Activated naive CD8-positive, alpha-beta T cell treated with anti-CD3 and anti-CD28 coated beads, Interleukin-2, amount 50 U/mL, for 24 hours (primary cell): ENCODE measurements at regions not wholly inside any gene's neighbourhood (a gene's known extent, or its start where the extent isn't known, plus 50 kb on each side); places are given as distances from the start of the nearest gene placed in this dataset.
"Not testable (repeated sequence)": the region's sequence is repeated elsewhere in the genome, so short reads cannot be mapped to it uniquely, and the experiment has no call there.

ENCODE experiments used
- ATAC-seq: fragments of 150-1000 bp; cut with Tn5 transposase; one replicate; pipeline ENCODE4 v1.10.0; 2021
- DNase-seq: peaks from one replicate; pipeline ENCODE4 v3.0.0; 2021
- H3K27ac Mint-ChIP-seq: one replicate; pipeline ENCODE4 v1.8.0; 2021; ENCODE audit warnings: mild to moderate bottlenecking, mixed read lengths
- H3K27me3 Mint-ChIP-seq: one replicate; pipeline ENCODE4 v1.8.0; 2021; ENCODE audit warnings: mixed read lengths
- H3K36me3 Mint-ChIP-seq: one replicate; pipeline ENCODE4 v1.8.0; 2021; ENCODE audit warnings: low read depth, mixed read lengths
- H3K4me1 Mint-ChIP-seq: one replicate; pipeline ENCODE4 v1.8.0; 2021; ENCODE audit warnings: mixed read lengths
- H3K4me3 Mint-ChIP-seq: one replicate; pipeline ENCODE4 v1.8.0; 2021; ENCODE audit warnings: mild to moderate bottlenecking, moderate library complexity, mixed read lengths
- H3K9me3 Mint-ChIP-seq: one replicate; pipeline ENCODE4 v1.8.0; 2021; ENCODE audit warnings: mixed read lengths

DNA sequence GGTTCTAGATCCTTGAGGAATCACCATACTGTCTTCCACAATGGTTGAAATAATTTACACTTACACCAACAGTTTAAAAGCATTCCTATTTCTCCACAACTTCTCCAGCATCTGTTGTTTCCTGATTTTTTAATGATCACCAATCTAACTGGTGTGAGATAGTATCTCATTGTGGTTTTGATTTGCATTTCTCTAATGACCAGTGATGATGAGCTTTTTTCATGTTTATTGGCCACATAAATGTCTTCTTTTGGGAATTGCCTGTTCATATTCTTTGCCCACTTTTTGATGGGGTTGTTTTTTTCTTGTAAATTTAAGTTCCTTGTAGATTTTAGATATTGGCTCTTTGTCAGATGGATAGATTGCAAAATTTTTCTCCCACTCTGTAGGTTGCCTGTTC lies 138.2 kb downstream of the CXCL12 start:
- not testable (repeated sequence) for ATAC-seq, H3K36me3 Mint-ChIP-seq, H3K27ac Mint-ChIP-seq, H3K4me3 Mint-ChIP-seq, H3K4me1 Mint-ChIP-seq, H3K27me3 Mint-ChIP-seq, DNase-seq
- H3K9me3 Mint-ChIP-seq: peaks cover 10% of the 10 kb centered on the region

DNA sequence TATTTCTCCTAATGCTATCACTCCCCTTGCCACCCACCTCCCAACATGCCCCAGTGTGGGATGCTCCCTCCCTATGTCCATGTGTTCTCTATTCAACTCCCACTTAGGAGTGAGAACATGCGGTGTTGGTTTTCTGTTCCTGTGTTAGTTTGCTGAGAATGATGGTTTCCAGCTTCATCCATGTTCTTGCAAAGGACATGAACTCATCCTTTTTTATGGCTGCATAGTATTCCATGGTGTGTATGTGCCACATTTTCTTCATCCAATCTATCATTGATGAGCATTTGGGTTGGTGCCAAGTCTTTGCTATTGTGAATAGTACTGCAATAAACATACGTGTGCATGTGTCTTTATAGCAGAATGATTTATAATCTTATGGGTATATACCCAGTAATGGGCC lies 138.6 kb downstream of the CXCL12 start:
- not testable (repeated sequence) for ATAC-seq, H3K4me3 Mint-ChIP-seq, DNase-seq, H3K27me3 Mint-ChIP-seq, H3K4me1 Mint-ChIP-seq, H3K27ac Mint-ChIP-seq, H3K36me3 Mint-ChIP-seq
- H3K9me3 Mint-ChIP-seq: peaks cover 10% of the 10 kb centered on the region

DNA sequence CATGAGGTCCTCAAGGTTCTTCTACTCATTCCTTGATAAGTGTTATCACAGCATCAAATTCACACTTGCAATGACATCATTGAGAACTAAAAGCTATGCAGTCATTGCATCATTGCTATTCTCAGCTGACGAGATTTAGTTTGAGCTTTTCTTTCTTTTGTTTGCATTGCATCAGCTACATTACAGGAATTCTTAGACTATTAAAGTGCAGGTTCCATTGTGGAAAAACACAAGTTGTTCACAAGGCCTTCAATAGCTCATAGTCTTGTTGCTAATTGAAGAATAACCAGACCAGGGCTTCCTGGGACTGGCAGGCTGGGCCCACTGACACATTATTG lies 139.3 kb downstream of the CXCL12 start:
- DNase-seq: no peak
- Mint-ChIP-seq H3K4me1 (no peaks in the 10 kb centered on the region), H3K9me3 (peaks cover 10% of the 10 kb centered on the region), H3K4me3 (no peak overlapping the region), H3K27me3 (peaks cover 3% of the 10 kb centered on the region), H3K36me3 (no peaks in the 10 kb centered on the region), H3K27ac (no peak overlapping the region)
- no peak for ATAC-seq

DNA sequence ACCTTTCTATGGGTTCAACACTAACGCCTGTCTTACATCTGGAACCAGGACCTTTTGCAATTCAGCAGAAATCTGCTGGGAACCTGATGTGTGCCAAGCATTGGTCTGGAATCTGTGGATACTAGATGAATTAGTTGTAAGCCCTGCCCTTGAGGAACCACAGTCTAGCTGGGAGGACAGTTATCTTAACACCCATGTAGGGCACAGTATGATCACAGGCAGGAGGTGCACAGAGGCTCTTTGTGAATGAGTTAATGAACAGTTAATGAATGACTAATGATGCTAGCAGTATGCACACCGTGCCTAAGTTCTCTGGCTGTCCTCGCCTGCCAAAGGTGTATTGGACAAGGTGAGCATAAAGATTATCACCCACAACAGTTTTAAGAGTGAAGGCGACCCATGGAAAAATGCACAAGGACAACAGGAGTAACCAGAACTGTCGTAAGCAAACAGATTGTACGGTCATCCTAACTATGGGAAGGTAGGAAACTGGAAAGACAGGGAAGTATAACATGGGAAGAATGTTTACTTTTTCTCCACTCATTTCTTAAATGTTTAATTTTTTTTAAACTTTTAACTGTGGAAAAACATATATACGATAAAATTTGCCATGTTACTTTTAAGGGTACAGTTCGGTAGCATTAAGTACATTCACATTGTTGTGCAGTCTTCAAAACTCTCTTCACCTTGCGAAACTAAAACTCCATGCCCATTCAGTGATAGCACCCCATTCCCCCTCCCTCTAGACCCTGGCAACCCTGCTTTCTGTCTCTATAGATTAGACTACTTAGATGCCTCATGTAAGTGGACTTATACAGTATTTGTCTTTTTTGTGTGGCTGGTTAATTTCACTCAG lies 139.9 kb downstream of the CXCL12 start:
- no peak overlapping the region for H3K4me3 Mint-ChIP-seq
- H3K36me3 Mint-ChIP-seq: no peaks in the 10 kb centered on the region
- H3K27me3 Mint-ChIP-seq: peaks cover 3% of the 10 kb centered on the region
- no peak for ATAC-seq
- H3K4me1 Mint-ChIP-seq: no peaks in the 10 kb centered on the region
- H3K27ac Mint-ChIP-seq: no peak overlapping the region
- DNase-seq: no peak
- peaks cover 10% of the 10 kb centered on the region for H3K9me3 Mint-ChIP-seq

DNA sequence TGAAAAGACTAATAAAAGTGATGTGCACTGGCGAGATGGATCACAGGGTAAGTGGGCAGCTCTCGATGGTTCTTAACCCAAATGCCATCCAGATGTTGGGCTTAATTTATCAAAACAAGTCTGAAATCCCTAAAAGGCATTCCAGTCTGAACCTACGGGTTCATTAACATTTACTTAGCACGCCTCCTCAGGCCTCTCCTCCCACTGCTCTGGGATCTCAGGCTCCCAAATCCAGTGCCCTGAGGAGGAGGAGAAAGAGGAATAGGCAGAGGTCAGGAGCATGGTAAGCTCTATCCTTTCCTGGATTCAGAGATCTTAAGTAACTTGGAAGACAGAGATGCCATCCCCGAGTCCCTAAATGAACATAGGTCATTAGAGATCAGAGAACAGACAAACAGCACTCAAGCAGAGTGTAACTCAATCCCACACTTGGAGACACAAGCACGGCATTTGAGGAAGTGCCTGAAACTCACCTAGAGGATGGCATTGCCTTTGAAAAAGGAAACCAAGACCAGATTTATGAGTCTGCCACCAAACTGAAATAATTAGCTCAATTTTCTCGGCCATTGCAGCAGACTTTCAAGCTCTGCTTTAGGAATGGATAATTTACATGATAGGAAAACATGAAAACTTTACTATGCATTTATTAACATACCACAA lies 140.9 kb downstream of the CXCL12 start:
- ATAC-seq (no peak), DNase-seq (no peak)
- Mint-ChIP-seq H3K9me3 (peaks cover 8% of the 10 kb centered on the region), H3K27me3 (peaks cover 3% of the 10 kb centered on the region), H3K36me3 (no peaks in the 10 kb centered on the region), H3K4me1 (no peaks in the 10 kb centered on the region), H3K27ac (no peak overlapping the region), H3K4me3 (no peak overlapping the region)

DNA sequence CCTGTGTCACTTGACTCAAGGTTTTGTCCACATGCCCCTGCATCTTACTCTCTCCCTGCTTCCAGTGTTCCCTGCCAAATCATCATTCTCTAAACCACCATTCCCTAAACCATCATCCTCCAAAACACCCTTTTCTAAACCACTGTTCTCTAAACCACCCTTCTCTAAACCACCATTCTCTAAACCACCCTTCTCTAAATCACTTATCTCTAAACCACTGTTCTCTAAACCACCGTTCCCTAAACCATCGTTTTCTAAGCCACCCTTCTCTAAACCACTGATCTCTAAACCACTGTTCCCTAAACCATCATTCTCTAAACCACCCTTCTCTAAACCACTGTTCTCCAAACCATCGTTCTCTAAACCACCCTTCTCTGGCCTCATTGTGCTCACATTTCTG lies 142.1 kb downstream of the CXCL12 start:
- ATAC-seq (no peak), DNase-seq (no peak)
- no peaks in the 10 kb centered on the region for H3K36me3 Mint-ChIP-seq
- H3K4me1 Mint-ChIP-seq: no peaks in the 10 kb centered on the region
- no peak overlapping the region for H3K27ac Mint-ChIP-seq
- no peak overlapping the region for H3K4me3 Mint-ChIP-seq
- H3K27me3 Mint-ChIP-seq: peaks cover 3% of the 10 kb centered on the region
- peaks cover 6% of the 10 kb centered on the region for H3K9me3 Mint-ChIP-seq

DNA sequence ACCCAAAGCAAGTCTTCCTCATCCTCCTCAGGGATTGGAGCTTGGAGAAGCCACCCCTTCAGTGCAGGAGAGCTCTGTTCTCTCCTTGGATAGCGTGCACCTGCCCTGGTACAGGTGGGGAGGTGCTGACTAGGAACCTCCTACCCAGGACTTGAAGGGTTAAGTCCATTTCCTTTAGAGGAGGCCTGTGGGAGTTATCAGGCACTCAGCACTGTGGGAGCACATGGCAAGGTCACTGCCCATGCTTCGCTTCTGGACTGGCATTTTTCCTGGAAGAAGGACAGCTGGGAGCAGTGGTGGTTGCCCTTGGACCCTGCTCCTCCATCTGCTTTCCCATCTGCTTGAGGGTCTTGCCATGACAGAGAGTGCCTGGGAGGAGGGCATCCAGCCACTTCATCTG lies 142.8 kb downstream of the CXCL12 start:
- DNase-seq (no peak), ATAC-seq (no peak)
- Mint-ChIP-seq H3K27ac (no peak overlapping the region), H3K9me3 (peaks cover 6% of the 10 kb centered on the region), H3K27me3 (peaks cover 3% of the 10 kb centered on the region), H3K4me1 (no peaks in the 10 kb centered on the region), H3K4me3 (no peak overlapping the region), H3K36me3 (no peaks in the 10 kb centered on the region)

DNA sequence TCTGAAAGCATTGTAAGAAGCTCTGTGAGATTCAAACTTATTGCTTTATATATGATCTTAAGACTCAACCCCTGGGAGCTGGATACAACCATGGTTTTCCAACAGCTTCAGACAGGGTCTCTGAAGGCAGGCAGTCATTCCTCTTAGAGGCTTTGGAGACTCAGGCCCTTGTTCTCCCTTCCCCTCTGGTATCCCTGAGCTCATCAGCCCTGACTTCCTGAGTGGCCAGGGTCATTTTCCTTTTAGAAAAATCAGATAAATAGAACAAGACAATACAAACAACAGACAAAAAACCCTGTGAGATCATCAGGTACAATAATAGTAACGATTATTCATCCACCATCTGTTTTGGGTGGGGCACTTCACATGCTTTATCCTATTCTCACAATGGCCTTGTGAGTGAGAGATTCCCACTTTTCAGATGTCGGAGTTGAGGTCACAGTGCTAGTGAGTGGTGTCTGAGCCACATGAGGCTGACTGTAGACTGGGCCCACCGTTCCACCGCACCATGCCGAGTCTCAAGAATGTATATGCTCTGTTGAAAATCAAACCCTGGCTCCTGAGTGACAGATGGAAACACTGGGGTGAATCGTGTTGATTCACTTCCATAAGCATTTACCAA lies 144.2 kb downstream of the CXCL12 start:
- Mint-ChIP-seq H3K27me3 (peaks cover 5% of the 10 kb centered on the region), H3K4me3 (no peak overlapping the region), H3K4me1 (no peaks in the 10 kb centered on the region), H3K27ac (no peak overlapping the region), H3K9me3 (peaks cover 6% of the 10 kb centered on the region), H3K36me3 (no peaks in the 10 kb centered on the region)
- no peak for ATAC-seq
- no peak for DNase-seq

DNA sequence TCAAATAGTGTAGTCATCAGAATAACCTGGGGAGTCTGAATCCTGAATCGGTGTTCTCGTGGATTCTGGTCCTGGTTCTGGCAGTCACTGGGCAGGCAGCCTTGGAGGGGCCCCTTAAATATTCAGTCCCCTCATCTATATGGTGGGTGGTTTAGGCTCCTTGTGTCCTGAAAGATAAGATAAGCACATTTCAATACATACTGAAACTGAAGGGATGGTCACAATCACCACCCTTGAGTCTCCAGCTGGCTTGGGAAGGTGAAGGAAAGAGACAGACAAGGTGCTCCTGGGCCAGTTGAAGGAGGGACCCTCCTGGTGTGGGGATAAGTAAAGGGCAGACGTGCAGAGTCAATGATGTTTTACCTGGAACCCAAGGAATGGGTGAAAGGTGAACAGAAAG lies 146.7 kb downstream of the CXCL12 start:
- Mint-ChIP-seq H3K27ac (no peak overlapping the region), H3K36me3 (no peaks in the 10 kb centered on the region), H3K27me3 (peaks cover 5% of the 10 kb centered on the region), H3K4me1 (no peaks in the 10 kb centered on the region), H3K9me3 (peaks cover 6% of the 10 kb centered on the region), H3K4me3 (no peak overlapping the region)
- ATAC-seq: no peak
- DNase-seq: no peak

DNA sequence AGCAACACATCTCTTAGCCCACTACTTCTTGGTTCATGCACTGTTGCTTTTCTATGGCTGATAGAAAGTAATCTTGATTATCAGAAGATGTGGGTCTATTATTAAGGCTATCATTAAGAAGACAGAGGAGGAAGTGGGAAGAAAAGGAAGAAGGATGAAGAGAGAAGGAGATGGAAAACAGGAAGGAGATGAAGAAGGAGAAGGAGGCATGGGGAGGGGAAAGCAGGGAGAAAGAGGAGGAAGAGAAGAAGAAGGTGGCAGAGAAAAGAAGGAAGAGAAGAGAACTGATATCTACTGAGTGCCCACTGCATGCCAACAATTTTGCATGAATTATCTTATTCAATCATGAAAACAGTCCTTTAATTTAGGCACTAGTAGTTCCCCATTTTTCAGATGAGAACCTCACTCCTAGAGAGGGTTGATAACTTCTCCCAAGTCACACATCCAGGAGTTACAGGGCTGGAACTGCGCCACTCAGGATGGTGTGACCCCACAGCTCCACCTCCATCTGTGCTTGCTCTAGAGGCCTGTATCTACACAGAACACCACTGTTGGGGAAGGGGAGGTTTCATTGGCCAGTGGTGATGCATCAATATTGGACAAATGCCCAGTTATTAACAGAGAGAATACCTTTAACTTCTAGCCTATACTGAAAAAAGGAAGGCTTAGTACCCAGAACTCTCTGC lies 147.4 kb downstream of the CXCL12 start:
- Mint-ChIP-seq H3K27ac (no peak overlapping the region), H3K27me3 (peaks cover 2% of the 10 kb centered on the region), H3K36me3 (no peaks in the 10 kb centered on the region), H3K9me3 (no peaks in the 10 kb centered on the region), H3K4me3 (no peak overlapping the region), H3K4me1 (no peaks in the 10 kb centered on the region)
- DNase-seq: no peak
- ATAC-seq: no peak

DNA sequence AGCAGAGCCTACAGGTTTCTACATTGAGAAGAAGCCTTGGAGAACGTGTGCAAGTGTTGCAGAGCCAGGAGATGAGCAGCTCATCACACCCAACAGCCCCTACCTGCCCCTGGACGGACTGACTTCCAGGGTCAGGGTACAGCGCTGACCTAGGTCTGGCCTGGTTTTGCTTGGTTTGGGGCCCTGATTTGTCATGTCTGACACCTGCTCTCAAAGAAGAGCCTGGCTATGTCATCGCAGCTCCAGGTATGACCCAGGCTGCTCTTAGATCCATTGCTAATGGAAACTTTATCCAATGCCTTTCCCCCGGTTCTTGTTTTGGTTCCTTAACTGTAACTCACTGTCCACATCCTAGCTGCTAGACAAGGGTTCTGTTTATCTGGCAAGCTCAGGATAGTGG lies 149.5 kb downstream of the CXCL12 start:
- DNase-seq: no peak
- no peaks in the 10 kb centered on the region for H3K9me3 Mint-ChIP-seq
- H3K27me3 Mint-ChIP-seq: peaks cover 2% of the 10 kb centered on the region
- H3K4me1 Mint-ChIP-seq: no peaks in the 10 kb centered on the region
- H3K36me3 Mint-ChIP-seq: no peaks in the 10 kb centered on the region
- no peak overlapping the region for H3K27ac Mint-ChIP-seq
- H3K4me3 Mint-ChIP-seq: no peak overlapping the region
- ATAC-seq: no peak

DNA sequence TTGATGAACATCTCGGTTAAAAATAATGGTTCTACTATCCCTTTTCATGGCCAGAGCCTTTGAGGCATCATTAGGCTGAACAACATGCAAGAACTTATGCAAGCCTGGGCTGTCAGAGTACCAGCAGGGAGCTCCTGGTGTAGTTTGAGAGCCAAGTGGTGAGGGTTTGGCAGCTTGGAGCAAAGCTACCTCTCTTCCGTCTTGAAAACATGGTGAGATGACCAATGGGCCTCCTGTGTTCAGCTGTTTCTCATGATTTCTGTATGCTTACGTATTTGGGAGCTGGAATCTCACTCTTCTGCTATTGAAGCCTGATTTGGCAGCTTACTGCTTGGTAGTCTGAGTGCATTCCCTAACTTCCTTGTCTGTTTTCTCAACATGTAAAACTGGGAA lies 150.4 kb downstream of the CXCL12 start:
- no peaks in the 10 kb centered on the region for H3K36me3 Mint-ChIP-seq
- H3K9me3 Mint-ChIP-seq: no peaks in the 10 kb centered on the region

DNA sequence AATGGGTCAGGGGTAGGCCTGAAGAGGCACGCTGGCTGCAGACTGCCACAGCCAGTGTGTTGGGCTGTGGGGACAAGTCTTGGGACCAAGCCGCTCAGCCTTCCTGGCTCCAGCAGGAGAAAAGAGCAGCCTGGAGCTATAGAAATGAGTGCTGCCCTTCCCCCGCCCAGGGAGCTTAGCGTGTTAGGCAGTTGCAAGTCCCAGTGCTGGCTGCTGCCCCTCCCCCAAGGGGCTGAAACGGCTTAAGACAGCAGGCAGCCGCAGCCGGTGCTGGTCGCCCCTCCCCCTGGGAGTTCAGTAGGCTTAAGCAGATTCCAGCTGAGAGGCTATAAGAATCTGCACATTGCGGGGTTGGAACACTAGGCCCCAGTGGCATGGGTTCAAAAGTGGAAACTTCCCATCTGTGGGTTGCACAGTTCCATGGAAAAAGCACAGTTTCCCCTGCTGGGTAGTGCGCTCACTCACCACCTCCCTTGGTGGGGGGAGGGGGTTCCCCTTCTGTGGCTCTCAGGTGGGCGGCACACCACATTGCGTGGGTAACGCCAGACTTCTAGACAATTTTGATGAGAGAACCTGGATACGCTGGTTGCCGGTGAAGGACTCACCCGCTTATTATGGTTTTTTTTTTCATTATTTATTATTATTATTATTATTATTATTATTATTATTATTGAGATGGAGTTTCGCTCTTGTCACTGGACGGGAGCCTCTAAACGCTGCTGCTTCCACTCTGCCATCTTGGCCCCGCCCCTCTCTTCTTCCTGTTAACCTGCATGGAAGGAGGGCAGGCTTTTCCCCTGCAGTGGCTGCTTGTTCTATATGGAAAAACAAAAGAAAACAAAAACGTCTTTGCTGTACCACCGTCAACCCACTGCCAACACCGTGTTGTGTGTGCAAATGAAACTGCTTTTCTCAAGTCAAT lies 151.1 kb downstream of the CXCL12 start:
- no peak for ATAC-seq
- no peak for DNase-seq
- Mint-ChIP-seq H3K9me3 (no peaks in the 10 kb centered on the region), H3K4me1 (no peaks in the 10 kb centered on the region), H3K27me3 (peaks cover 2% of the 10 kb centered on the region), H3K36me3 (no peaks in the 10 kb centered on the region), H3K27ac (no peak overlapping the region), H3K4me3 (no peak overlapping the region)

More for the DNA sequence above, 150.4 kb downstream of the CXCL12 start:
- Mint-ChIP-seq H3K27ac (no peak overlapping the region), H3K4me3 (no peak overlapping the region), H3K4me1 (no peaks in the 10 kb centered on the region), H3K27me3 (peaks cover 2% of the 10 kb centered on the region)
- ATAC-seq (no peak), DNase-seq (no peak)

DNA sequence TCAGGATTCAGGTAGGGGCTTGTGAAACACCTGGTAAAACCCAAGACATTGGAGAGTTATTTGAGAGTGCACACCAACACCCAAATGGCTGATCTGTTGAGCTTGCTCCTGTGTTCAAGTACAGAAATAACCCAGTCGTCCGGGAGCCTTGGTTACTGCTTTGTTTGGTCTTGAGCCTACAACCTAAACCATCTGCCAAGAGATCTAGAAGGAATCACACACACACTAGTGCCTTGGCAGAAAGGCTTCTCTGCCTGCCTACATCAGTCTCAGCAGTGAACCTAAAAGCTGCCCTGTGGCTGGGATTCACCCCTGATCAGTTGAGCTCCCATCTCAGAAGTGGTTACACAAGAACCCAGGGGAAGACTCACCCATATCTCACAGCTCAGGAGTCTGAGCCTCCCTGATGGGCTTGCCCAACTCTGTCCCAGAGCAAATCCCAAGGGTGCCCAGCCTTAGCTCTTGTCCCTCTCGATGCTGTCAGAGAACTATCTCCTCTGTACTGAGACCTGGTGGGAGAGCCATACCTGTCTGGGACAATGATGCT lies 167.6 kb downstream of the CXCL12 start:
- H3K27me3 Mint-ChIP-seq: no peaks in the 10 kb centered on the region
- H3K4me1 Mint-ChIP-seq: no peaks in the 10 kb centered on the region
- no peak overlapping the region for H3K27ac Mint-ChIP-seq
- H3K9me3 Mint-ChIP-seq: peaks cover 17% of the 10 kb centered on the region
- ATAC-seq: no peak
- no peak for DNase-seq
- H3K4me3 Mint-ChIP-seq: no peak overlapping the region
- no peaks in the 10 kb centered on the region for H3K36me3 Mint-ChIP-seq
